GM23338 (cell line): ENCODE measurements at regions not wholly inside any gene's neighbourhood (a gene's known extent, or its start where the extent isn't known, plus 50 kb on each side); places are given as distances from the start of the nearest gene placed in this dataset.

ENCODE experiments used
- ATAC-seq: fragments of 200-7000 bp; cut with Tn5 transposase; 3 replicates; pipeline ENCODE4 v1.9.1; 2020
- DNase-seq: peaks from one replicate; pipeline ENCODE4 v3.0.0-alpha.2; 2015; ENCODE audit warnings: low spot score
- H2AFZ ChIP-seq: fragments of 200-600 bp; sonication (generic); 2 replicates; pipeline ENCODE4 v1.8.0; 2016; ENCODE audit warnings: antibody characterized with exemption, mild to moderate bottlenecking, moderate library complexity
- H3F3A ChIP-seq: fragments of 200-600 bp; sonication (generic); replicated peaks from 2 replicates; pipeline ENCODE4 v1.8.0; 2017; ENCODE audit warnings: antibody characterized with exemption, mixed run types, low read depth
- H3K27ac ChIP-seq: fragments of 200-600 bp; sonication (generic); 2 replicates; pipeline ENCODE4 v1.6.1; 2016; ENCODE audit warnings: low read depth
- H3K27me3 ChIP-seq: fragments of 200-600 bp; sonication (generic); 2 replicates; pipeline ENCODE4 v1.8.0; 2016; ENCODE audit warnings: mild to moderate bottlenecking, mixed run types, moderate library complexity; ENCODE audit not compliant: insufficient read depth
- H3K36me3 ChIP-seq: fragments of 200-600 bp; sonication (generic); 2 replicates; pipeline ENCODE4 v1.8.0; 2016; ENCODE audit warnings: mild to moderate bottlenecking; ENCODE audit not compliant: insufficient read depth
- H3K4me1 ChIP-seq: fragments of 200-600 bp; sonication (generic); 2 replicates; pipeline ENCODE4 v1.8.0; 2016; ENCODE audit warnings: mild to moderate bottlenecking, moderate library complexity; ENCODE audit not compliant: insufficient read depth
- H3K4me2 ChIP-seq: fragments of 200-600 bp; sonication (generic); 2 replicates; pipeline ENCODE4 v1.7.1; 2017; ENCODE audit warnings: mixed run types
- H3K4me3 ChIP-seq: fragments of 200-600 bp; sonication (generic); 2 replicates; pipeline ENCODE4 v1.6.1; 2016; ENCODE audit warnings: mixed run types
- H3K79me2 ChIP-seq: fragments of 200-600 bp; sonication (generic); replicated peaks from 2 replicates; pipeline ENCODE4 v1.8.0; 2017; ENCODE audit warnings: mild to moderate bottlenecking; ENCODE audit not compliant: insufficient read depth
- H3K9me2 ChIP-seq: fragments of 200-600 bp; sonication (generic); 2 replicates; pipeline ENCODE4 v1.8.0; 2017; ENCODE audit not compliant: insufficient read depth
- H4K20me1 ChIP-seq: fragments of 200-600 bp; sonication (generic); replicated peaks from 2 replicates; pipeline ENCODE4 v1.8.0; 2017; ENCODE audit warnings: mild to moderate bottlenecking; ENCODE audit not compliant: insufficient read depth
- H3K27ac Mint-ChIP-seq: 2 replicates; pipeline ENCODE4 v1.8.0; 2020; ENCODE audit warnings: inconsistent platforms, mild to moderate bottlenecking, moderate library complexity, mixed read lengths
- H3K27me3 Mint-ChIP-seq: 3 replicates; pipeline ENCODE4 v1.8.0; 2022; ENCODE audit warnings: low read depth, mild to moderate bottlenecking, moderate library complexity, mixed read lengths, inconsistent platforms; ENCODE audit not compliant: insufficient read depth, poor library complexity
- H3K36me3 Mint-ChIP-seq: 3 replicates; pipeline ENCODE4 v1.8.0; 2021; ENCODE audit warnings: low read depth, mild to moderate bottlenecking, inconsistent platforms, moderate library complexity, mixed read lengths
- H3K4me1 Mint-ChIP-seq: 3 replicates; pipeline ENCODE4 v1.8.0; 2020; ENCODE audit warnings: mild to moderate bottlenecking, inconsistent platforms, mixed read lengths
- H3K4me3 Mint-ChIP-seq: 3 replicates; pipeline ENCODE4 v1.8.0; 2021; ENCODE audit warnings: moderate library complexity, mild to moderate bottlenecking, inconsistent platforms, mixed read lengths
- H3K9me3 Mint-ChIP-seq: 3 replicates; pipeline ENCODE4 v1.8.0; 2020; ENCODE audit warnings: moderate library complexity, mild to moderate bottlenecking, inconsistent platforms, mixed read lengths
- CREB1 ChIP-seq: fragments of 250-450 bp; sonication (Bioruptor Pico); IDR thresholded peaks from 2 replicates; pipeline ENCODE4 v1.5.0; 2020; ENCODE audit warnings: low read depth, mild to moderate bottlenecking, moderate library complexity
- CTCF ChIP-seq, 2 experiments: fragments of 200-600 bp in 1 of 2; sonication (generic) in 1 of 2; conservative IDR thresholded peaks; 2 replicates each; pipeline versions ENCODE4 v1.5.1 to v1.6.1; 2016 to 2017; ENCODE audit warnings: antibody characterized with exemption in 2 of 2, low read depth in 2 of 2, mild to moderate bottlenecking in 2 of 2, moderate library complexity in 1 of 2
- ETS1 ChIP-seq: IDR thresholded peaks from 2 replicates; pipeline ENCODE4 v1.6.1; 2016; ENCODE audit warnings: antibody characterized with exemption
- NANOG ChIP-seq: IDR thresholded peaks from 2 replicates; pipeline ENCODE4 v1.6.1; 2016; ENCODE audit warnings: antibody characterized with exemption, borderline replicate concordance
- POLR2AphosphoS5 ChIP-seq: IDR thresholded peaks from 2 replicates; pipeline ENCODE4 v1.6.1; 2016; ENCODE audit warnings: antibody characterized with exemption, low read depth
- STAT1 ChIP-seq: IDR thresholded peaks from one replicate; pipeline ENCODE4 v1.6.1; 2016; ENCODE audit warnings: antibody characterized with exemption; ENCODE audit not compliant: unreplicated experiment
- ZNF114 ChIP-seq: fragments of 250-450 bp; sonication (Bioruptor Pico); IDR thresholded peaks from 2 replicates; pipeline ENCODE4 v1.5.0; 2020; ENCODE audit warnings: mild to moderate bottlenecking, moderate library complexity
- ZNF331 ChIP-seq: fragments of 250-450 bp; sonication (Bioruptor Pico); IDR thresholded peaks from 2 replicates; pipeline ENCODE4 v1.5.0; 2020; ENCODE audit warnings: low read depth, mild to moderate bottlenecking, moderate library complexity
- ZNF462 ChIP-seq: fragments of 250-450 bp; sonication (Bioruptor Pico); IDR thresholded peaks from 2 replicates; pipeline ENCODE4 v1.5.0; 2020; ENCODE audit warnings: mild to moderate bottlenecking, moderate library complexity
- TF ChIP-seq, protein P1 (sequence below): IDR thresholded peaks from one replicate; pipeline ENCODE4 v1.6.1; 2018; ENCODE audit warnings: antibody characterized with exemption; ENCODE audit not compliant: unreplicated experiment

- no peak for ATAC-seq
- no peak overlapping the region for H3K4me3 Mint-ChIP-seq
These were observed 252.6 kb upstream of the ANKRD30A start for GRCh38 chr10:36872702-36873393.

More at GRCh38 chr10:36872702-36873393, 252.6 kb upstream of the ANKRD30A start:
- Histone ChIP-seq H3F3A (no peaks in the 10 kb centered on the region), H3K27ac (no peak overlapping the region), H3K27me3 (no peaks in the 10 kb centered on the region), H3K79me2 (no peaks in the 10 kb centered on the region), H4K20me1 (no peaks in the 10 kb centered on the region), H2AFZ (no peak overlapping the region), H3K4me1 (no peaks in the 10 kb centered on the region), H3K9me2 (no peaks in the 10 kb centered on the region), H3K36me3 (no peaks in the 10 kb centered on the region), H3K4me2 (no peak overlapping the region), H3K4me3 (no peak overlapping the region)
- Mint-ChIP-seq H3K27me3 (no peaks in the 10 kb centered on the region), H3K4me1 (no peaks in the 10 kb centered on the region), H3K36me3 (no peaks in the 10 kb centered on the region), H3K27ac (no peak overlapping the region), H3K9me3 (no peaks in the 10 kb centered on the region; the same call in 2 of the 3 replicates)
- TF ChIP-seq ZNF462 (CRISPR knock-in tag), result no peak
- TF ChIP-seq NANOG, result no peak
- no peak for TF ChIP-seq CTCF (conservative IDR thresholded peaks at IDR 0.05; ENCODE audit: low read depth in 2 of 2)
- TF ChIP-seq CREB1 (CRISPR knock-in tag), result no peak
- TF ChIP-seq STAT1, result no peak
- TF ChIP-seq ZNF114 (CRISPR knock-in tag), result no peak
- no peak for TF ChIP-seq ETS1
- no peak for TF ChIP-seq ZNF331
- TF ChIP-seq, protein P1, sequence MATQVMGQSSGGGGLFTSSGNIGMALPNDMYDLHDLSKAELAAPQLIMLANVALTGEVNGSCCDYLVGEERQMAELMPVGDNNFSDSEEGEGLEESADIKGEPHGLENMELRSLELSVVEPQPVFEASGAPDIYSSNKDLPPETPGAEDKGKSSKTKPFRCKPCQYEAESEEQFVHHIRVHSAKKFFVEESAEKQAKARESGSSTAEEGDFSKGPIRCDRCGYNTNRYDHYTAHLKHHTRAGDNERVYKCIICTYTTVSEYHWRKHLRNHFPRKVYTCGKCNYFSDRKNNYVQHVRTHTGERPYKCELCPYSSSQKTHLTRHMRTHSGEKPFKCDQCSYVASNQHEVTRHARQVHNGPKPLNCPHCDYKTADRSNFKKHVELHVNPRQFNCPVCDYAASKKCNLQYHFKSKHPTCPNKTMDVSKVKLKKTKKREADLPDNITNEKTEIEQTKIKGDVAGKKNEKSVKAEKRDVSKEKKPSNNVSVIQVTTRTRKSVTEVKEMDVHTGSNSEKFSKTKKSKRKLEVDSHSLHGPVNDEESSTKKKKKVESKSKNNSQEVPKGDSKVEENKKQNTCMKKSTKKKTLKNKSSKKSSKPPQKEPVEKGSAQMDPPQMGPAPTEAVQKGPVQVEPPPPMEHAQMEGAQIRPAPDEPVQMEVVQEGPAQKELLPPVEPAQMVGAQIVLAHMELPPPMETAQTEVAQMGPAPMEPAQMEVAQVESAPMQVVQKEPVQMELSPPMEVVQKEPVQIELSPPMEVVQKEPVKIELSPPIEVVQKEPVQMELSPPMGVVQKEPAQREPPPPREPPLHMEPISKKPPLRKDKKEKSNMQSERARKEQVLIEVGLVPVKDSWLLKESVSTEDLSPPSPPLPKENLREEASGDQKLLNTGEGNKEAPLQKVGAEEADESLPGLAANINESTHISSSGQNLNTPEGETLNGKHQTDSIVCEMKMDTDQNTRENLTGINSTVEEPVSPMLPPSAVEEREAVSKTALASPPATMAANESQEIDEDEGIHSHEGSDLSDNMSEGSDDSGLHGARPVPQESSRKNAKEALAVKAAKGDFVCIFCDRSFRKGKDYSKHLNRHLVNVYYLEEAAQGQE, result no peak
- TF ChIP-seq POLR2AphosphoS5, result no peak
- DNase-seq, result no peak
